MG63 (cell line): ENCODE measurements at regions not wholly inside any gene's neighbourhood (a gene's known extent, or its start where the extent isn't known, plus 50 kb on each side); places are given as distances from the start of the nearest gene placed in this dataset.
"Not testable (repeated sequence)": the region's sequence is repeated elsewhere in the genome, so short reads cannot be mapped to it uniquely, and the experiment has no call there.

Source experiments
- DNase-seq: peaks from one replicate; pipeline ENCODE4 v3.0.0-alpha.2; 2020
- H3K27me3 ChIP-seq: fragments of 250-450 bp; sonication (Bioruptor Pico); 2 replicates; pipeline ENCODE4 v1.5.1; 2020; ENCODE audit warnings: mild to moderate bottlenecking, moderate library complexity
- H3K36me3 ChIP-seq: fragments of 250-450 bp; sonication (Bioruptor Pico); 2 replicates; pipeline ENCODE4 v1.5.1; 2020; ENCODE audit warnings: mild to moderate bottlenecking, moderate library complexity
- H3K4me3 ChIP-seq: fragments of 250-450 bp; sonication (Bioruptor Pico); 2 replicates; pipeline ENCODE4 v1.5.1; 2020; ENCODE audit warnings: mild to moderate bottlenecking, moderate library complexity
- H3K9me3 ChIP-seq: fragments of 250-450 bp; sonication (Bioruptor Pico); 2 replicates; pipeline ENCODE4 v1.5.1; 2020; ENCODE audit warnings: mild to moderate bottlenecking, moderate library complexity

GRCh38 chr5:34455098-34455497 is 201.0 kb upstream of the RAI14 start:
- Histone ChIP-seq H3K27me3 (no peaks in the 10 kb centered on the region), H3K4me3 (no peak overlapping the region), H3K36me3 (no peaks in the 10 kb centered on the region), H3K9me3 (peaks cover 17% of the 10 kb centered on the region)
- DNase-seq: no peak

GRCh38 chr5:34459908-34460307 is 196.2 kb upstream of the RAI14 start:
- Histone ChIP-seq H3K36me3 (no peaks in the 10 kb centered on the region), H3K27me3 (no peaks in the 10 kb centered on the region), H3K4me3 (no peak overlapping the region), H3K9me3 (peaks cover 22% of the 10 kb centered on the region)
- DNase-seq: no peak

DNA sequence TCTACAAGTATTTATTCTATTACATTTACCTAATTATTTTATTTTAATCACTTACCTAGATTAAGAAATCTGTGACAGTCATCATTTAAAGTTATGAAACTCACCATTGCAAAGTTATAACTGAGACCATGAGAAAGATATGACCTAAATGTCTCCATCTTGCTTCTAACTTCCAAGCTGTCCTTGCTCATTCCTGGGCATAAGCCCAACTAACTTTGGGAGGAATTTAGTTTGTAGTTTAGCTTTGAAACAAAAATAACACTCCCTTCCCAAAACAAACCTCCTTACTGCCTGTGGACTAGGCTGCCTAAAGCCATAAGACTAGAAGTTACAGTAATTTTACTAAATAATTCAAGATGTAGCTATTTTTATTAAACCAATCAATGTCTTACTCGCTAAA is 195.6 kb upstream of the RAI14 start:
- no peaks in the 10 kb centered on the region for H3K36me3 ChIP-seq
- H3K4me3 ChIP-seq: no peak overlapping the region
- peaks cover 19% of the 10 kb centered on the region for H3K9me3 ChIP-seq
- H3K27me3 ChIP-seq: no peaks in the 10 kb centered on the region
- DNase-seq: no peak

DNA sequence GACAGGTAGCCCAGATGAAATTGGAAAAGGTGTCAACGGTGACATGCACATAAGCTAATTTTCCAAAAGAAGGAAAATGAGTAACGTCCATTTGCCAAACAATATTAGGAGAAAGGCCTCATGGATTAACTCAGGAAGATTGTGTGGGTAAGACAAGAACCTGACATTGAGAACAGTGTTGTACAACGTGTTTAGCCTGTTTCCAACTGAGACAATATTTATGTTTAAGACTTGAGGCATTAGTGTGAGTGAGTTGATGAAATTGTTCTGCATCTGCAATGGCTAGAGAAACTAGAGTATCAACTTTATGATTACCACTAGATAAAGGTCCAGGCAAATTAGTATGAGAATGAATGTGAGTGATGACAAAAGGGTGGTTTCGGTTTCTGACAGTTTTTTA is 191.3 kb upstream of the RAI14 start:
- DNase-seq: no peak
- Histone ChIP-seq H3K4me3 (no peak overlapping the region), H3K27me3 (no peaks in the 10 kb centered on the region), H3K9me3 (peaks cover 7% of the 10 kb centered on the region), H3K36me3 (no peaks in the 10 kb centered on the region)

- H3K27me3 ChIP-seq, DNase-seq, H3K4me3 ChIP-seq, H3K9me3 ChIP-seq, H3K36me3 ChIP-seq: not testable (repeated sequence)
Observed at GRCh38 chr5:34465301-34465700, 190.8 kb upstream of the RAI14 start.

GRCh38 chr5:34466519-34467388 is 189.4 kb upstream of the RAI14 start:
- H3K27me3 ChIP-seq, DNase-seq, H3K4me3 ChIP-seq, H3K9me3 ChIP-seq, H3K36me3 ChIP-seq: not testable (repeated sequence)

- no peaks in the 10 kb centered on the region for H3K36me3 ChIP-seq
- no peak overlapping the region for H3K4me3 ChIP-seq
- H3K27me3 ChIP-seq: no peaks in the 10 kb centered on the region; the same call in 1 of the 2 replicates
- DNase-seq: no peak
- H3K9me3 ChIP-seq: peaks cover 6% of the 10 kb centered on the region; the same call in 1 of the 2 replicates
Observed at GRCh38 chr5:34467436-34467835, 188.7 kb upstream of the RAI14 start.

DNA sequence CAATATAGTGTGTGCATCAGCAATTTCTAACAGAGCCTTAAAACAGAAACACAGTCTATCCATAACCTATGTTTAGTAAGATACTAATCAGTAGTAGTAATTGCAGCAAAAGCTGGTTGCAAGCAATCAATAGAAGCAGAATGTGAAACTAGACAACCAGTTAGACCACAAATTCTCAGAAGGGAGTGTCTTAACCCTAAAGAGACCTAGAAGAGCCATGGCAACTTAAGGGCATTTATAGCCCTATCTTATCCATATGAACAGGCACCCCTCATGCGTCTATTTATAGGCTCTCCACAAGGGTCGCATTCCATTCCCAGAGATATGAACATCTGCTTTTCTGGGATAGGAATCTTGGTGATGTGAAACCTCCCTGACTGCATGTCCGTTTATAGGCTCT is 188.1 kb upstream of the RAI14 start:
- H3K9me3 ChIP-seq, H3K4me3 ChIP-seq, DNase-seq, H3K27me3 ChIP-seq, H3K36me3 ChIP-seq: not testable (repeated sequence)

- no peak for DNase-seq
- peaks cover 6% of the 10 kb centered on the region; the same call in 1 of the 2 replicates for H3K9me3 ChIP-seq
- no peaks in the 10 kb centered on the region for H3K36me3 ChIP-seq
- no peaks in the 10 kb centered on the region; the same call in 1 of the 2 replicates for H3K27me3 ChIP-seq
- no peak overlapping the region for H3K4me3 ChIP-seq
Observed at GRCh38 chr5:34469971-34470370, 186.2 kb upstream of the RAI14 start.

GRCh38 chr5:34474573-34475021 is 181.5 kb upstream of the RAI14 start:
- Histone ChIP-seq H3K9me3 (peaks cover 6% of the 10 kb centered on the region; the same call in 1 of the 2 replicates), H3K36me3 (no peaks in the 10 kb centered on the region), H3K4me3 (no peak overlapping the region), H3K27me3 (no peaks in the 10 kb centered on the region; the same call in 1 of the 2 replicates)
- DNase-seq: no peak

DNA sequence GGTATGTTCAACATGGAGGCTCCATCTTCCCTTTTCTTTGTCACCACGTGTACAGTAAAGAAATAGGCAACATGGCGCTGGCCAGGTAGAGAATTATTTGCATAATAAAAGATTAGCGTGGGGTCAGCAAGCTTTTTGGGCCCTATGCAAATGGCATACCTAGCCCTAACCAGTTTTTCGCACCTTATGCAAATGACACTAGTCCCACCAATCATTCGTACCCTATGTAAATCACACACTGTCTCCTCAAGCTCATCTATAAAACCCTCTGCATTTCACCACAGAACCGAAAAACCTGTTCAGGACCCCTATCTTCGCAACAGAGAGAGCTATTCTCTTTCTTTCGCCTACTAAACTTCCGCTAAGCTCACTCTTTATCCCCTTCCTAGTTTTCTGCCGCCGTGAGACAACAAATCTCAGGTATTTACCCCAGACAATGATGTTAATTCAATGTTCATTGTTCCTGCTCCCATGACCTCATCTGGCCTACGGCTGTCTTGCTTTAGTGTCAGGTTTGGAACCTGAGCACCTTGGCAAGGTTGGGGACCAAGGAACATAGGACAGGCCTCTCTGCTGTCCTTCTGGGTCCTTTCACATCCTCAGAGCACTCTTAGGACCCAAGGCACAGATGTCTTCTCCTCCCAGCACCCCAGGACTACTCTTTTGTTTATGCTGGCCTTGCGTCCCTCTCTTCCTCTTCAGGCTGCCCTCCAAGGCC is 180.7 kb upstream of the RAI14 start:
- Histone ChIP-seq H3K36me3 (no peaks in the 10 kb centered on the region), H3K9me3 (peaks cover 6% of the 10 kb centered on the region; the same call in 1 of the 2 replicates), H3K4me3 (no peak overlapping the region), H3K27me3 (no peaks in the 10 kb centered on the region)
- DNase-seq: no peak

GRCh38 chr5:34476941-34477565 is 179.1 kb upstream of the RAI14 start:
- H3K27me3 ChIP-seq: no peaks in the 10 kb centered on the region
- H3K36me3 ChIP-seq: no peaks in the 10 kb centered on the region
- H3K9me3 ChIP-seq: peaks cover 6% of the 10 kb centered on the region
- H3K4me3 ChIP-seq: no peak overlapping the region
- no peak for DNase-seq

- H3K4me3 ChIP-seq: no peak overlapping the region
- H3K27me3 ChIP-seq: no peaks in the 10 kb centered on the region
- DNase-seq: no peak
- no peaks in the 10 kb centered on the region for H3K36me3 ChIP-seq
- peaks cover 6% of the 10 kb centered on the region for H3K9me3 ChIP-seq
Observed at GRCh38 chr5:34480810-34481528, 175.2 kb upstream of the RAI14 start.

GRCh38 chr5:34483442-34484033 is 172.6 kb upstream of the RAI14 start:
- Histone ChIP-seq H3K4me3 (no peak overlapping the region), H3K9me3 (peaks cover 6% of the 10 kb centered on the region), H3K36me3 (no peaks in the 10 kb centered on the region), H3K27me3 (no peaks in the 10 kb centered on the region)
- no peak for DNase-seq

DNA sequence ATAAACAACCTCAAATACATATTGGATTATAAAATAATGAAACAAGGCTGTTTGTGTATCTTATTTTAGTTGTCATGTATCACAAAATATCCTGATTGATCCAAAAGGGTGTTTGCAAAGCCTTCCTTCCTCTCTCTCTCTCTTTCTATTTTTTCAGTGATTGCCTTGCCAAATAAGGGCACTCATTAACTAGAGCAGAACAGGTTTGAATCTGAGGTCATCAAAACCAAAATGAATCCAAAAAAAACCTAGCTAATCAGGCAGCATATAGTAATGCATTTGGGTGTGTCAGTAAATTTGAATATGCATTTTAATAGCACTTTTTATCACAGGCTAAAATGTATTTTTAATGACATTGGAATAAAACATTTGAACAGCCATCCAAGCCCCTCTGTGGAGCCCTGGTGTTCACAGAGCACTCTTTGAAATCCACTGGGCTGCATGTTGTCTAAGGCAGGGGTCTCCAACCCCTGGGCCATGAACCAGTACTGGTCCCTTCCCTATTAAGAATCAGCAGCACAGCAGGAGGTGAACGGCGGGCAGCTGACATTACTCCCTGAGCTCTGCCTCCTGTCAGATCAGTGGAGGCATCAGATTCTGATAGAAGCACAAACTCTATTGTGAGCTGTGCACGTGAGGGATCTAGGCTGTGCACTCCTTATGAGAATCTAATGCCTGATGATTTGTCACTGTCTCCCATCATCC is 171.8 kb upstream of the RAI14 start:
- peaks cover 6% of the 10 kb centered on the region for H3K9me3 ChIP-seq
- H3K4me3 ChIP-seq: no peak overlapping the region
- DNase-seq: no peak
- H3K36me3 ChIP-seq: no peaks in the 10 kb centered on the region
- H3K27me3 ChIP-seq: no peaks in the 10 kb centered on the region

DNA sequence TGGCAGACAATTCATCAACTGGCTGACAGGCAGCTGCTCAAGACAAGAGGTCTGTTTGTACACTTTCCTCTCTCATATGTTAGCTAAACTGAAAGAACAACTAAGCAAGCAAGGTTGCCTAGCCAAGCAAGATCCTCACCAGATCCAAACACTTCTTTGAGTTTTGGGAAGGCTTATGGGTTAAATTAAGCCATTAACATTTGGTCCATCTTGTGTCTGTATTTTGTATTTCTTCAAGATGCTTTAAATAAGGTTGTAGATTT is 170.4 kb upstream of the RAI14 start:
- H3K27me3 ChIP-seq: no peaks in the 10 kb centered on the region
- no peaks in the 10 kb centered on the region for H3K36me3 ChIP-seq
- H3K9me3 ChIP-seq: peaks cover 6% of the 10 kb centered on the region
- no peak overlapping the region for H3K4me3 ChIP-seq
- DNase-seq: no peak
